Superior temporal gyrus (tissue), 1 donor: ENCODE measurements at regions not wholly inside any gene's neighbourhood (a gene's known extent, or its start where the extent isn't known, plus 50 kb on each side); places are given as distances from the start of the nearest gene placed in this dataset.

Experiments
- DNase-seq: peaks from one replicate; pipeline ENCODE4 v3.0.0-alpha.2; 2016; ENCODE audit errors: extremely low spot score

- DNase-seq, result no peak
Measured at GRCh38 chr11:76276781-76277155, 70.5 kb upstream of the WNT11 start.

DNA sequence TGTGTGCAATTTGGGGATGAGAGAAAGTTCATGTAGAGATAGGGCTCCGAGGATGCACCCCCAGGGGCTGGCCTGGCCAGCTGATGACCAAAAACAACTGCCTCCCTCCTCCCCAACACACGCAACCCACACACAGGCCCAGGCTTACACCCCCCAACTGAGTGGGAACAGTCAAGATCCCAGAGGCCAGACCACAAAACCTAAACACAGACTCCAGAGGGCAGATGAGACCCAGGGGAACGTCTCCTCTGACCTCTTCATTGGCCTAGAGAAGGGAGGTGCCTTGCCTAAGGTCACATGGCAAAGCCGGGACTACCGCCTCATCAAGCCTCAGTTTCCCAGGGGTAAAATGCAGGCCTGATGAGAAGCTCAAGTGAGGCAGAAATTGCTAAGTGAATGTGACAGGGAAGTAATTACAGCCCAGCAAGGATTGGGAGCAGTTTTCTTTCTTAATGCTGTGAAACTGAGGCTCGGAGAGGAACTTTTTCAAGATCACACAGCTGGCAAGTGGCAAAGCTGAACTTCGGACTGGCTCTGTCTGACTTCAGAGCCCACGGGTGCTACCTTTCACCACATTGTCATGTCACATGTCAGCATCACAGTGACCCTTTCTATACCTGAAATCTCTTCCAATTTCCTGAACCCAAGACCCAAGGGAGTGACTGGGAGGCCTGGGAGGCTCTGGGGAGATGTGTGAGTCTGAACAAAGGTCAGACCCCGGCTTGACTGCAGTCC is 69.9 kb upstream of the WNT11 start:
- DNase-seq, result no peak

DNA sequence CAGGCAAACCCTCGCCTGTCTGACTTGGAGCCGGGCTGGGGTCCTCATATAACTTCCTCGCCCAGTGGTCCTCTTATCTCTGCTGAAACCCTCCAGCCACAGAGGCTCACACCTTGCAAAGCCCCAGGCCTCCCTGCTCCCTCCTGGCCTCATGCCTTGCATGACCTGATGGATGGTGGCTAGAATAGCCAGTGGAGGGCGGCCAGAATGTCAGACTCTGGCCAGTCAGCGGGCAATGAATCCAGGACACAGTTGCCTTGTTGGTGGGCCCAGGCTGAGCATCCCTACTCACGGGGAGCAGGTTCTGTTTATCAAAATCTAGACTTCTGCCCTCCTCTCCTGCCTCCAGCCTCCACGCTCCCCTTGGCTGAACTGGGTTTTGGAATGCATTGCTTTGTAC is 69.1 kb upstream of the WNT11 start:
- no peak for DNase-seq

- no peak for DNase-seq
Measured at GRCh38 chr11:76271068-76271467, 64.8 kb upstream of the WNT11 start.

GRCh38 chr11:76270389-76270788 is 64.1 kb upstream of the WNT11 start:
- no peak for DNase-seq

DNA sequence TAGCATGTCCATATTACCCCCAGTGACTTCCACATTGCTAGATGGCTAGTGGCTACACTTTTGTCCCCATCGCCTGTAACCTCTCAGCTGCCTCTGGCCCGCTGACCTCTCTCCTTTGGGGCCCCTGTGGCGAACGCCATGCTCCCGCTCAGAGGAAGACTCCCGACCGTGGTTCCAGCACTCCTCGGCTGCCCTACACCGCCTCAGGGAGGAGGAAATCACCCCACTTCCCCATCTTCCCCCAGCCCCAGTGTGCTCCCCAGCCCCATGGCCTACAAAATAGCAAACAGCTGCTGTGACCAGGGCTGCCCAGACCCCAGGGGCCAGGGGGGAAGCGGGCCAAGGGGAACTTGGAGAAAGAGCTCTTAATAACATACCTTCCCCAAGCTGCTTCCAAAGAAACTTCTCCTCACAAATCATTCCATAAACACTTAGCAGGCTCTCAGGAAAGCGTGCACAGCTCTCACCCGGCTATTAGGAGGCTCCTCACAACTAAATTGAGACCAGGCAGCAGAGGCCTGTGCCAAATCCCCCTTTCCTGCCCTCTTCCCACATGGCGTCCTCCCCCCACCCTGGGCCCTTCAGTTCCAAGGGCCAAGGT is 63.5 kb upstream of the WNT11 start:
- no peak for DNase-seq

GRCh38 chr11:76269247-76269646 is 62.9 kb upstream of the WNT11 start:
- DNase-seq, result no peak

- DNase-seq, result no peak
Measured at GRCh38 chr11:76268498-76268897, 62.2 kb upstream of the WNT11 start.

DNA sequence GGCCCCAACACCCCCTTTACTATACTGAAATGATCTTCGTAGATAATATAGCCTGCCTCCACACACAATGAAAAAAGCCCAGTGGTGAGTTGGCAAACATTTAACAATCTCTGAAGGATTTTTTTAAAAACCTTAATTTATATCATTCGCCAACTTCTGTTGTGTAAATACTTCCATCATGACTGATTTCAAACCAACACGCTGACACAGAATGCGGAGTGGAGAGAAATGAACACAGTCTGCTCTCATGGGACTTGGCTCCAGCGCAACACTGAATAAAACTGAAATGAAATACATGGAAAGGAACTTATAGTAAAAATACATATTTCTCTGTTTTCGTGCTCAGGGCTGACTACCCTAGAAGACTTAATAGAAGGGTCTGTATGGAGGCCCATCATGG is 61.3 kb upstream of the WNT11 start:
- DNase-seq, result no peak

DNA sequence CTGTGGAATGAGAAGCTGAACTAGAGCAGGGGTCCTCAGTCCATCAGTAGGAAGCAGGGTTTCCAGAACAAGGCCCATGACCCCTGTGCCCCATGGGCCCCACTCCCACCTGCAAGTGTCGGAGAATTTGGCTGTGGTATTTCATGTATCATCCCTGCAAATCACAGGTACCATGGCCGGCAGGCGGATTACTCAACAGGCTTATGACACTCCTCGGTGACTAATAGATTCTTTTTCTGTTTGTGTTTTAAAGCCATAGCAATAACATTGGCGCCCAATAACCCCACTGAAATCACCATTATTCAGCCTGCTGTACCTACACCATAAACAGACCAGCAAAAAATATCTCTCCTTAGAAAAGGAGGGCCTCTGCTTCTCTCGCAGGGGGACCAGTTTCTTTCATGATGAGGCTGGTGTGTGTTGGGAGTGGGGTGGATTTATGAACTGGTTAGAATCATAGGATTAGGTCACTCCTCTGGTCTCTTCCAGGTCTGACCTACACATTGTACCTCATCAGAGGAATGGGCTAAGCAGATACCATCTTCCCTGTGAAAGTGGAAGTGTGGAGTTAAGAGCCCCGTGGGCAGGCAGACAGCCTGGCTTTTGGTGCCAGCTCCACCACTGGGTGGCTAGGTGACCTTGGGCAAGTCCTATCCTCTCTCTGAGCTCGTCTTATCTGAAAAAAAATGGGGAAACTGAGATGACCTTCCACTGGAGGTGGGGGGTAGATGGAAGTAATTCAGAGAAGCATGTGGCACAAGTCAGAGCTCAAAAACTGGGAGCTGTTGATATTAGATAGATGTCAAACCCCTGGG is 60.2 kb upstream of the WNT11 start:
- DNase-seq, result no peak

- no peak for DNase-seq
Measured at GRCh38 chr11:76265771-76266241, 59.5 kb upstream of the WNT11 start.

GRCh38 chr11:76263657-76264056 is 57.4 kb upstream of the WNT11 start:
- peak; percentile 60 for DNase-seq

DNA sequence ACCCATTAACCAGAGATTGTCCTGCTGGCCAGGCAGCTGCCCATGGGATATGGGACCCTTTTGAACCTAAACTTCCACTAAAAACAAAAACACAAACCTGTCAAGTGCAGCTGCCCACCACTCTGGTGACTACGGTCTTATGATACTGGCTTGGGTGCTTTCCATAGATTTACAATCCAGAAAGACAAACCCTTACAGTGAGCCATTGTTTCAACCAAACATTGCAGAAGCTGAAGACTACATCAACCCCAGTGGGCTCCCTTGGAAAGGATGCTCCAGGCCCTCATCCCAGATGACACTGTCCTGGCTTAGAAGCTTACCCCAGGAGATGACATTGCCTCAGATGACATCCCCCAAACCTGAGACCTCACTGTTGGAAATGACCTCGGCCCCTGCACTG is 56.9 kb upstream of the WNT11 start:
- DNase-seq, result peak; percentile 66

GRCh38 chr11:76260296-76260925 is 54.1 kb upstream of the WNT11 start:
- DNase-seq, result no peak

DNA sequence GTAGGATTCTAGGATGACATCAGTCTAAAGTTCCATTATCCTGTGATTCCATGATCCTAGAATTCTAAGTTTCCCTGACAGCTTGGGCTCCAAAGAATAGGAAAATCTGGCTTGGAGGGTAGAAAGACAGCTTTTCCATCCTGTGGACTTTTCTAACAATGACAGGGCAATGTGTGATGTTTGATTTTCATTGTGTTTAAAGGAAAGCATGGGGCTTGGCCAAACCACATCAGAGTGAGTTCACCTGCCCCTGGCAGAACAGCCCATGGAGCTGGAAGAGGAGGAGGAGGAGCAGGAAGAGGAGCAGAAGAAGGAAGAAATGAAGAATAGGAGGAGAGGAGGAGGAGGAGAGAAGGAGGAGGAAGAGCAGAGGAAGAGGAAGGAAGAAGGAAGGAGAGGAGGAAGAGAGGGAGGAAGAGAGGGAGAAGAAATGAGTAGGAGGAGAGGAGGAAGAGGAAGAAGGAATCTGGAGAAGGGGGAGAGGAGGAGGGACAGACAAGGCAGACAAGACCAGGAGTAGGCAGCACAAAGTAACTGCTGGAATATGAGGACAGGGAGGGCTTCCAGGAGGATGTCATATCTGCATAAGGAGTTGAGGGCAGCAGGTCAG is 53.1 kb upstream of the WNT11 start:
- no peak for DNase-seq

DNA sequence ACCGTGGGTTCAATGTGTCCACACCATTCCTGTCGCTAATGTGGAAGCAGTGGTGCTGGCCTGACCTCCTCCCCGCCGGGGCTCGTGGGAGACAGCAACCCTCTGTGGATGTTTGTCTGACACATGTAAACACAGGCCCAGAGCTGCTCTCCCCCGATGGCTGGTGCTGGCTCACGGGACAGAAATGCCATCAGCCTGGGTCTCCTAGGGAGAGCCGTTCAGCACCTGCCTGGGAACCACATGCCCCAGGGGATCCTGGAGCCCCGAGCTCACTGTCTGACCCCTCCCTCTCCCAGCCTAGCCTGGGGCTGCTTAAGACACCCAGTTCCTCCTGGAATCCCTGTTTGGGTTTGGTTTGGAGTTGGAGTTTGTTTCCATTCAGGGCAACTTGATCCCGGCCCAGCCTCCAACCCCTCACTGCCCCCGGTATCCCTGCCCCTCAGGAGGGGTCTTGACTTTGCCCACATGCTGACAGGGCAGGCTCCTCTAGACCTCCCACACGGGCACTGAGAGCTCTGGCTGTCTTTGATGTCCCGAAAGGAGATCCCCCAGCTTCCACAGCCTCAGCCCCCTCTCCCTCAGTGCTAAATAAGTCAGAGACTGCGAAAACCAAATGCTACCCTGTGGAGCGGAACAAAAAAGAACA is 50.9 kb upstream of the WNT11 start:
- DNase-seq, result no peak

DNA sequence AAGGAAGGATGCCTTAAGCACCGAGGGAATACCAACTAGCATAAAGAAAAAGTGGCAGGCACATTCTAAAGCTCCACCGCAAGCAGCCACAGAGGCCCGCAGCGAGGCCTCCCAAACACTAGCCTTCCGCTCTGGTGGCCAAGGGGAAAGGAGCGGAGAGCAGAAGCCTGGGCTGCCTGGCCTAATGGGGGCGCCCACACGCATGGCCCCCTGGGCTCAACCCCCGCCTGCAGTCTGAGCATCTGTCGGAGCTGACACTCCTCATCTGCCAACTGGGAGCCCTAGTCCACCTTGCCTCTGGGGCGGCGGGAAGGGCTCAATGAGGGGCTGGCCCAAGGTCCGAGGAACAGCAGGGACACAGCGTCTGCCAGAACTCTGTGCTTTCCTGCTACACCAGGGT is 50.1 kb upstream of the WNT11 start:
- no peak for DNase-seq
